GM23248 (cell line): ENCODE measurements at regions not wholly inside any gene's neighbourhood (a gene's known extent, or its start where the extent isn't known, plus 50 kb on each side); places are given as distances from the start of the nearest gene placed in this dataset.

Experiments used
- DNase-seq: peaks from one replicate; pipeline ENCODE4 v3.0.0-alpha.2; 2015
- H2AFZ ChIP-seq: fragments of 200-600 bp; sonication (generic); 2 replicates; pipeline ENCODE4 v1.6.1; 2016; ENCODE audit warnings: antibody characterized with exemption
- H3F3A ChIP-seq: fragments of 200-600 bp; sonication (generic); 2 replicates; pipeline ENCODE4 v1.6.1; 2016; ENCODE audit warnings: mild to moderate bottlenecking, antibody characterized with exemption, mixed run types; ENCODE audit not compliant: insufficient read depth
- H3K27ac ChIP-seq: fragments of 200-600 bp; sonication (generic); 2 replicates; pipeline ENCODE4 v1.5.1; 2016; ENCODE audit warnings: mild to moderate bottlenecking
- H3K27me3 ChIP-seq: fragments of 200-600 bp; sonication (generic); replicated peaks from 2 replicates; pipeline ENCODE4 v1.6.1; 2016; ENCODE audit warnings: mild to moderate bottlenecking; ENCODE audit not compliant: insufficient read depth
- H3K36me3 ChIP-seq: fragments of 200-600 bp; sonication (generic); 2 replicates; pipeline ENCODE4 v1.6.1; 2016; ENCODE audit warnings: low read depth, mild to moderate bottlenecking
- H3K4me1 ChIP-seq: fragments of 200-600 bp; sonication (generic); 2 replicates; pipeline ENCODE4 v1.6.1; 2016; ENCODE audit warnings: mild to moderate bottlenecking; ENCODE audit not compliant: insufficient read depth
- H3K4me2 ChIP-seq: fragments of 200-600 bp; sonication (generic); one replicate; pipeline ENCODE4 v1.6.1; 2016; ENCODE audit warnings: mild to moderate bottlenecking; ENCODE audit not compliant: unreplicated experiment
- H3K4me3 ChIP-seq: fragments of 200-600 bp; sonication (generic); 2 replicates; pipeline ENCODE4 v1.5.1; 2016; ENCODE audit warnings: mild to moderate bottlenecking
- H3K79me2 ChIP-seq: fragments of 200-600 bp; sonication (generic); 2 replicates; pipeline ENCODE4 v1.6.1; 2016; ENCODE audit warnings: mild to moderate bottlenecking; ENCODE audit not compliant: insufficient read depth
- H3K9ac ChIP-seq: fragments of 200-600 bp; sonication (generic); 2 replicates; pipeline ENCODE4 v1.6.1; 2016; ENCODE audit warnings: mild to moderate bottlenecking
- H3K9me2 ChIP-seq: fragments of 200-600 bp; sonication (generic); 2 replicates; pipeline ENCODE4 v1.6.1; 2016; ENCODE audit warnings: mixed run types, mild to moderate bottlenecking, moderate library complexity; ENCODE audit not compliant: insufficient read depth
- H3K9me3 ChIP-seq: fragments of 200-600 bp; sonication (generic); one replicate; pipeline ENCODE4 v1.6.1; 2017; ENCODE audit warnings: low read depth
- H4K20me1 ChIP-seq: fragments of 200-600 bp; sonication (generic); 2 replicates; pipeline ENCODE4 v1.6.0; 2016; ENCODE audit not compliant: insufficient read depth
- EZH2 ChIP-seq: fragments of 200-600 bp; sonication (generic); IDR thresholded peaks from 2 replicates; pipeline ENCODE4 v1.6.1; 2018; ENCODE audit warnings: antibody characterized with exemption, mild to moderate bottlenecking; ENCODE audit not compliant: insufficient read depth, poor library complexity, severe bottlenecking
- EZH2phosphoT487 ChIP-seq: fragments of 200-600 bp; sonication (generic); IDR thresholded peaks from 2 replicates; pipeline ENCODE4 v1.6.1; 2018; ENCODE audit warnings: antibody characterized with exemption, moderate library complexity, mild to moderate bottlenecking, low read depth; ENCODE audit not compliant: insufficient read depth
- WGBS, 2 experiments: methylation state at CpG; one replicate each; pipeline ENCODE4 v1.1.6; 2015 to 2017; ENCODE audit warnings: low lambda C conversion rate in 2 of 2, low coverage in 1 of 2; ENCODE audit errors: missing lambda C conversion rate in 2 of 2; 5-methylcytosine and 5-hydroxymethylcytosine counted together
- in situ Hi-C: fragments of 300-500 bp; cut with MboI; formaldehyde crosslinking; loops from 2 replicates; pipeline ENCODE4 v1.15.0; 2020

DNA sequence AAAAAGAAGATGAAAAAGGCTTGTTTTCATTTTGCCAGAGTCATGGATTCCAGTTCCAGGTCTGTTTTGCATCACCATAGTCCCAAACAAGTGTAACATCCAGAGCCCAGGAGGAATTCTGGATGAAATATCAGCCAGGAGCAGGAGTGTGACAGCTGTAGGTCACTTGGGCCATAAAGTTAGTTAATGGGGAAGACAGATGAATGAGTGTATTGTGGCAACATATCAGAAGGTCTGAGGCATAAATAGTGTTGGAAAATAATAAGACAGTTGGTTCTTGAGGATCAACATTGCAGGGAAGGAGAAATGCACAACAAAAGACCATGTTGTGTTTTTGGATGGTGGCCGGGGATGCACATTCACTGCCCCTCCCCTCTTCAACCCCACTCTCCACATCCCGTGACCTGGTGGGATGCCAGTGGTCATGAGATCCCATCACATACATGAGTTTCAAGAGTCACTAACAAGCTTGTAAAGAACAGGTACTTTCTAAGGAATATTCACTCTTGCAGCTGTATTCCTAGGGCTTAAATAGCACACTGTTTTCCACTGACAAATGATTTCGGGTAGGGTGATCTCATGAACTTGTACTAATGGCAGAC lies 83.1 kb upstream of the IGFBP7 start:
- Histone ChIP-seq H3F3A (no peaks in the 10 kb centered on the region), H3K27me3 (peaks cover 21% of the 10 kb centered on the region), H3K4me2 (no peak overlapping the region), H3K27ac (no peak overlapping the region), H3K4me1 (no peaks in the 10 kb centered on the region), H3K36me3 (no peaks in the 10 kb centered on the region), H4K20me1 (no peaks in the 10 kb centered on the region), H3K9me3 (no peaks in the 10 kb centered on the region), H3K9ac (no peak overlapping the region), H3K4me3 (no peak overlapping the region), H3K79me2 (no peaks in the 10 kb centered on the region), H3K9me2 (no peaks in the 10 kb centered on the region), H2AFZ (no peak overlapping the region)
- in situ Hi-C loops: no loop called here
- TF ChIP-seq EZH2phosphoT487 (no peak), EZH2 (no peak)
- 51 to 70% methylated on average over 3 of the region's 3 CpGs for WGBS, 2 experiments
- no peak for DNase-seq

DNA sequence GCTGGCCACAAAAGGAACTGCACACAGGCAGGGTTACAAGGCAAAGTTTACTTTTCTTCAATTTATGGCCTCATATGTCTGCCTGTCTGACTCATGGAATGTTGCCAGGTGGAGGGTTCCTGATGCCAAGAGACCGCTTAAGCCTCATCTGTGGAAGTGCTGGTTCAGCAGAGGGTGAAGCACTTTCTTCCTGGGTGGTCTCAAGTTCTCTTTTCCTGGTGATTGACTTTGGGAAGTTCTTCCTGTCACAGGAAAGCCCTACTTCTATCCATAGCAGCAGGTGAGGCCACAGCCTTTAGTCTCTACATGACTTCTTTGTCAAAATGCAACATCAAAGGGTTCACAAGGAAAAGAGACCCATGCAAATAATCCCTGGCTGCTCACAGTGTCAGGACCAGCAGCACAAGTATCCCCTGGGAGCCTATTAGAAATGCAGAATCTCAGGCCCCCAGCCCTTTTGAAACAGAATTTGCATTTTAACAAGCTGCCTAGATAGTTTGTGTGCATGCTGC lies 81.4 kb upstream of the IGFBP7 start:
- in situ Hi-C loops: no loop called here
- TF ChIP-seq EZH2 (no peak), EZH2phosphoT487 (no peak)
- Histone ChIP-seq H3K4me3 (no peak overlapping the region), H3K27me3 (peaks cover 11% of the 10 kb centered on the region), H3K9ac (no peak overlapping the region), H3K9me2 (no peaks in the 10 kb centered on the region), H2AFZ (no peak overlapping the region), H3K4me2 (no peak overlapping the region), H3K79me2 (no peaks in the 10 kb centered on the region), H3K36me3 (no peaks in the 10 kb centered on the region), H3K4me1 (0 out of 2 replicates have a peak, but pooled peaks cover 2% of the 10 kb centered on the region), H3K27ac (no peak overlapping the region), H4K20me1 (no peaks in the 10 kb centered on the region), H3F3A (no peaks in the 10 kb centered on the region), H3K9me3 (no peaks in the 10 kb centered on the region)
- WGBS, 2 experiments: 90% methylated on average over 1 of the region's 1 CpG
- DNase-seq: no peak

DNA sequence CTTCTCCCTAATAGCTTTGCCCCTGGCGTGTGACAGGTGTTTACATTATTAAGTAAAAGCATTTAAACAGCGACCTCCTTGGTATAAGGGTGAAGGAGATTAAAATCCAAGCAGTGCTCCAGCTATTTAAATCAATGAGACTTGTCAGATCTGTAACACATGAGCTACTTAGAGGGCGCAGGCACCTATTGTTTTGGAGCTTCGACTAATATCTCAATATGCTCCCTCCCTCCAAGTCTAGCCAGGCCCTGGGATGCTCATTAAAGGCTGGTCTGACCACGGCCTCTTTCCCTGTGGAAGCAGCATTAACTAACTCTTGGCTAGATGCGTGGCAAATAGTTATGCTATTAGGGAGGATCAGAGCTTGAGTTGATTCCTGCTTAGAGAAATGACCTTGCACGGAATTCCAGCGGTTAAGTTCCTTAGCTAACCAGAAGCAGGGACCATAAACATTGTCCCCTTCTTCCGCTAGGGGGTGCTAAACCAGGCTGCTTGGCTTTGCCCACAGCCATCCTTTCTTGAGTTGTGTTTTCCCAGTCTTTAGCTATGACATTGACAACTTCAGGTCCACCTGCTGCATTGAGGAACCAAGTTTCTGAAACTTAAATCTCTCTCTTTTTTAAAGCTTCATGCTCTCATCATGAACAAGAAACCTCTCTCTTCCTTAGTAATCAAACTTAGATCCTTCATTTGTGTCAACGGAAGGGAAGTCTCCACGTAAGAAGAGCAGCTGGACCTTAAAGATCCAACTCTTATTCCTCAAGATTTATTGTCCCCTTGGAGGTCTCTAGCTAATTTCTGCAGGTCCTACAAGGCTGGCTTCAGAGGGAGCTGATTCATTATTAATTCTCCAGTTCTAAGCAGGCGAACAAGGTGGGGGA lies 80.7 kb upstream of the IGFBP7 start:
- Histone ChIP-seq H3K9me3 (no peaks in the 10 kb centered on the region), H2AFZ (no peak overlapping the region), H3K27me3 (peaks cover 10% of the 10 kb centered on the region; the same call in 1 of the 2 replicates), H4K20me1 (no peaks in the 10 kb centered on the region), H3K4me2 (no peak overlapping the region), H3K9me2 (no peaks in the 10 kb centered on the region), H3F3A (no peaks in the 10 kb centered on the region), H3K79me2 (no peaks in the 10 kb centered on the region), H3K36me3 (no peaks in the 10 kb centered on the region), H3K27ac (no peak overlapping the region), H3K4me1 (0 out of 2 replicates have a peak, but pooled peaks cover 2% of the 10 kb centered on the region), H3K4me3 (no peak overlapping the region), H3K9ac (no peak overlapping the region)
- 56 to 61% methylated on average over 12 of the region's 12 CpGs for WGBS, 2 experiments
- DNase-seq: peak; percentile 26
- TF ChIP-seq EZH2: no peak
- TF ChIP-seq EZH2phosphoT487: no peak
- in situ Hi-C loops: no loop called here

- no peaks in the 10 kb centered on the region for H3F3A ChIP-seq
- no peak overlapping the region for H3K4me2 ChIP-seq
- no peak overlapping the region for H3K27ac ChIP-seq
- no peak overlapping the region for H2AFZ ChIP-seq
- no peak overlapping the region for H3K4me3 ChIP-seq
- no peaks in the 10 kb centered on the region for H3K79me2 ChIP-seq
- no peaks in the 10 kb centered on the region for H3K9me3 ChIP-seq
- no peaks in the 10 kb centered on the region for H4K20me1 ChIP-seq
- H3K27me3 ChIP-seq: no peaks in the 10 kb centered on the region
- no peaks in the 10 kb centered on the region for H3K36me3 ChIP-seq
- in situ Hi-C loops: no loop called here
- TF ChIP-seq EZH2phosphoT487 (no peak), EZH2 (no peak)
- WGBS, 2 experiments: 24 to 25% methylated on average over 4 of the region's 4 CpGs
- no peak overlapping the region for H3K9ac ChIP-seq
- peak; percentile 71 for DNase-seq
- no peaks in the 10 kb centered on the region for H3K9me2 ChIP-seq
- H3K4me1 ChIP-seq: 0 out of 2 replicates have a peak, but pooled peaks cover 2% of the 10 kb centered on the region
Observed at GRCh38 chr4:57187246-57187645, 77.1 kb upstream of the IGFBP7 start.
